ENCODE measurements at regions not wholly inside any gene's neighbourhood (a gene's known extent, or its start where the extent isn't known, plus 50 kb on each side); places are given as distances from the start of the nearest gene placed in this dataset.

DNA sequence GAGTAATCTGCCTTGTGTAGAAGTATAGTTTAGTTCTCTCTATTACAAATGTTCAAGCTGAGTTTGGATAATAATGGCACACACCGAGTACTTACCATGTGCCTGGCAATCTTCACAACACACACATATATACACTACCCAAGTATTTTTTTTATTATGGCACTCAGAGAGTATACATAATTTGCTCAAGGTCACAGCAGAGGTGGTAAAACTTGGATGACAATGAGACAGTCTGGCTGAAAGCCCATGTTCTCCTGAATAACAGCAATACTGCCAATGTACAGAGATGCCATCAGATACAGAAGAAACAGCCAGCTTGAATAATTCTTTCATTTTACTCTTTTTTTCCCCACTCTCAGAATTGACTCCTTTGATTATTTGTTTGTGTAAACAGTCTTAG is 460.0 kb downstream of the CNTN6 start:
- DNase-seq = no peak

DNA sequence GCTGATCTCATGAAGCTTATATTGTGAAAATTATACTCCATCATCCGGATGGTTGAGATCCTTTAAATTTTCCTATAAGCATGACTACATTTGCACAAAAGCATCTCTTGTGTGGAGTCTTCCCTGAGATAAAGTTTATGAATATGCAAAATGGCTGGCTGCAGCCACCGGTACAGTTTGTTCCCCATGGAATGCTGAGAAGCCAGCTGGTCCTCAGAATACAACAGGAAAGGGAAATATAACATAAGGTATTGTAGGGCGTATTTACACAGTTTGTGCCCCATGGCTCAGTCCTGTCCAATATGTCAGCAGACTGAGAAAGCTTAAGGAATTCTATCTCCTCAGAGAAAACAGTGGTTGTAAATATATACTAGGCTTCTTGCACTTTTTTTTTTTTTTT is 468.6 kb downstream of the CNTN6 start:
- no peak for DNase-seq

DNA sequence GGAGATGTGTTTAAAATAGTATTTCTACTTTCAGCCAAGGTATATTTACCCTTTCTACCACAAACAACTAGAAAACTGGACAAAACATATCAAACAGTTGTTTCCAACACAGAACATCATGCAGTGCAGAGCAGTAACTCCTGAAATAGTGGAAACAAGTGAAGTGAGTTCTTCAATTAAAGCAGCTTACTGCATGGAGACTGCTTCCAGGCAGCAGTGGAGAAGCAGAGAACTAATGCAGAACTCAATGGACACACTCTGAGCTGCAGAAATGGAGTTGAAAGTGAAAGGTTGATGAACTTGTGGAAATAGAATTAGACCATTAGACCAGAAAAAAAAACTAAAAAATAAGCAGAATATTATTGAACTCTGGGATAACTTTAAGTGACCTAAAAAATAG is 478.9 kb downstream of the CNTN6 start:
- DNase-seq = no peak

DNA sequence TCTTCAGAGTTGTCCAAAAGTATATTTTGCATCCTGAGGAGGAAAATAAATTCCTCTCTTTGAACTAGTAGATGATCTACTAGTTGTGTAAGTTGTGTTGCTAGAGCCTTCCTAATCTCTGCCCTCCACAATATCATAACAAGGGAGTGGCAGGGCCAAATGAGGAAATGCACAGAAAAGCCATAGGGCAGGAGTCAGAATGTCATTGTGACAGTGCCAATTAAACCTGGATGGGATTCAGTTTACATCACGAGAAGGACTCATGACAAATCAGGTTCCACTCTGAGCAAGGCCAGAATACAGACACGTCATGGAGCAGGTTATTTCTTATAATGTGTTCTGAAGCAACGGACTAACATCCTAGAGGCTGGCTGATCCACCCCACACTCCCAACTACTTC is 483.2 kb downstream of the CNTN6 start:
- DNase-seq = no peak

DNA sequence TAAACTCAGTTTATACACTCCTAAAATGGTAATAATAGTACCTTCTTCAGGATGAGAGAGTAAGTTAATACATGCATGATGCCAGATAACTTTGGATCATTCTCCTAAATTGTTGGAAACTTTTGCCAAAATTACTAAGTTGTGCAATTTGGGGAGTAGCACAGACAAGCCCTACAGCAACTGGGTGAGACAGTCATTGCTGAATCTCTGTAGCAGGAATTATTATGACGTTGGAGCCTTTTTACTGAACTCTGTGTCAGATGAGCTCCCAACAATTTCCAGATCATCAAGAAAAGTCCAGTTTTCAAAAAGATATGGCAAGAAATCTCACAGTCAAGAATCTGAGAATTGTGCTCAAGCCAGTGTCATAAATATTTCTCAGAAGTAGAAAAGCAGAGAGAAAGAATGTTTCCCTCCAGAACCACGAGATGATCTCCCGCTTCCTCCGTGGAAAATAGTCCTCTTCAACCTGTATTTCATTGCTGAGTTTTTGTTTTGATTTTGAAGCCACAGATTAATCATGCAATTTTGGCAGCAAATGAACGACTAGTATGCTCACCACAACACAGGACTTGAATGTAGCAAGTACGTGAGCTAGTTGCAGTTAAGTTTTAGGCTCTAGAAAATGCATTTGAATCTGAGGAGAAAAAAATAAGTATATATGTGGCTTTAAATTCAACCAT is 485.4 kb downstream of the CNTN6 start:
- DNase-seq = no peak

DNA sequence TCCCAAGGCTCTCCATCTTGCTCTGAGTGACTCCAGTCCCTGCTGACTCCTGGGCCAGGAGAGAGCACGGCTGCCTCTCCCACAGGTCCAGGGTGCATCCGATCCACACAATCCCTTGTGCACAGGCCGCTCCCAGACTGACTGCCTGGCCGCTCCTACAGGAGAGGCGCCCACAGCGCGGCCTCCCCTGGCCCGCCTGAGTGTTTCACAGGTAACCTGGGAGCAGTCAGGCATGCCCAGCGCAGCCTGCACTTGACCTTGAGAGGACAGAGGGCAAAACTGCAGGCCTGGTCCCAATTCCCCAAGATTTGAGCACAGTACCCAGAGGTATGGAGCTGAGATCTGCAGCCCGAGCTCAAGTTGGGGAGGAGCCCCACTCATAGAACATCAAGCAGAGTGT is 490.2 kb downstream of the CNTN6 start:
- no peak for DNase-seq

DNA sequence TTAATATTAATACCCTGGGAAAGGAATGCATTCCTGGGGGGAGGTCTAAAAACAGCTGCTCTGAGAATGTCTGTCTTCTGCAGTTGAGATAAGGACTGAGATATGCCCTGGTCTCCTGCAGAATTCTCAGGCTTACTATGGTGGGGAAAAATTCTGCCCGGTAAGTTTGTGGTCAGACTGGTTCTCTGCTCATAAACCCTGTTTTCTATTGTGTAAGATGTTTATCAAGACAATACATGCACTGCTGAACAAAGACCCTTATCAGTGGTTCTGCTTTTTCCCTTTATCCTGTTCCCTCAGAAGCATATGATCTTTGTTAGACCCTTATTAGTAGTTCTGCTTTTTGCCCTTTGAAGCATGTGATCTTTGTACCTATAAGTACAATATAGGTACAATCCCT is 494.6 kb downstream of the CNTN6 start:
- no peak for DNase-seq

DNA sequence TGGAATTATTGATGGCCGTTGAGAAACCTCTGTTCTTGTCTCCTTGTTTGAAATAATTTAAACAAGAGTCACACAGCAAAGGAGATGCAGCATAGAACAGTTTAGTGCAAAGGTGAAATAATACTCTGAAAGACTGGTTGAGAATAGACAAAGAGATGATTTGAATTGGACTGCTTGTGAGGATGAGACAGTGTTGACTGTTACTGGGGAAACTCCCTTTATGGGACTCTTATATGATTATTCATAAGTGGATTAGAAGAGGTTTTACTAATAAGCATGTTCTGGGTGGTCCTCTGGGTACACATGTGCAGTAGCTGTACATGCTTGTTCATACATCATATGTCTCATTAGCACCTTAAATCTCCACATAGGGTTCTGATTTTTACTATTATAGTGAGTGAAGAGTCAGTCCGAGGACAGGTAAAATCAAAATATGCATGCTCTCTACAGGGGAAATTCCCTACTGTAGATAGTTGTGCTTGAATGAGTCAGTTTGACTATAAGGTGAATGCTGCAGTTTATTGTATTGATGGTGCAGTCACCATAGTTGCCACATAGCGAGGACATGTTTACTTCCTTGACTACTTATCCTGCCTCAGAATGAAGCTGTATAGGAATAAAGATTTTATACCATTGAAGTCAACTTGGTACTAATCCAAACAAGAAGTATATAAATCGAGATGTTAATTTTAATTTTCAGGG is 498.7 kb downstream of the CNTN6 start:
- DNase-seq = no peak

DNA sequence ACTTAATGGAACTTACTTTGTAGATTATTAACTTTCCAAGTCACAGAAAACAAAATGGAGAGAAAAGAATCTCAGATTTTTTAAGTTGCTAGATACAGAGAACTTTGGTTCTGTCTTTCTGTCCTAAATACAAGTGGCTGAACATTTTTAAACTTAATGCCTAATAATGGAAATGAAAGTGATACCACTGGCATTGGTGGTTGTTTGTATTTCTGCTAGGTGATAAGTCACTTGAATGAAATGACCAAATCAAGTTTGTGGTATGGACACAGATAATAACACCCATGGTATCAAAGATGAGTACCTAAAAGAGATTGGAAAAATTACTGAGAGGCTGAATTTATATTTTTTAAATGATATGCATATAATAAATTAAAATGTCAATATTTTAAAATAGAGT is 502.1 kb downstream of the CNTN6 start:
- no peak for DNase-seq

DNA sequence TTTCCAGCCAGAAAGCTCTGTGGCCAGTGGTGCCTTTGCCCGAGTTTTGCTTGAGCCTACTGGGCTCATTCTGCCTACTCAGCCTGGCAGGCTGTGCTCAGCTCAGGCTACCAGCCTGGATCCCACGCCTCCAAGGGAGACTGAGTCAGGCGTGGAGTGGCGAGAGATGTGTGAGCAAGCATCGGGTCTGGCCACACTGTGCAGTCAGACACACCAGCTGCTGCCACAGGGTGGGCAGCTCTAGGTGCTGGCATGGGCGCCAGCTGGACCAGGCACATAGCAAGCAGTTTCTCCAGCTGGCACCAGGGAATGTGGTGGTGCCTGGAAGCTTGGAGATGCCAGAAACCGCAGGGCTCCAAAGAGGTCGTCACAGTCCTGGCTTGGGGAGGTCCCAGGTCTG is 498.5 kb upstream of the CNTN4 start:
- DNase-seq = no peak

DNA sequence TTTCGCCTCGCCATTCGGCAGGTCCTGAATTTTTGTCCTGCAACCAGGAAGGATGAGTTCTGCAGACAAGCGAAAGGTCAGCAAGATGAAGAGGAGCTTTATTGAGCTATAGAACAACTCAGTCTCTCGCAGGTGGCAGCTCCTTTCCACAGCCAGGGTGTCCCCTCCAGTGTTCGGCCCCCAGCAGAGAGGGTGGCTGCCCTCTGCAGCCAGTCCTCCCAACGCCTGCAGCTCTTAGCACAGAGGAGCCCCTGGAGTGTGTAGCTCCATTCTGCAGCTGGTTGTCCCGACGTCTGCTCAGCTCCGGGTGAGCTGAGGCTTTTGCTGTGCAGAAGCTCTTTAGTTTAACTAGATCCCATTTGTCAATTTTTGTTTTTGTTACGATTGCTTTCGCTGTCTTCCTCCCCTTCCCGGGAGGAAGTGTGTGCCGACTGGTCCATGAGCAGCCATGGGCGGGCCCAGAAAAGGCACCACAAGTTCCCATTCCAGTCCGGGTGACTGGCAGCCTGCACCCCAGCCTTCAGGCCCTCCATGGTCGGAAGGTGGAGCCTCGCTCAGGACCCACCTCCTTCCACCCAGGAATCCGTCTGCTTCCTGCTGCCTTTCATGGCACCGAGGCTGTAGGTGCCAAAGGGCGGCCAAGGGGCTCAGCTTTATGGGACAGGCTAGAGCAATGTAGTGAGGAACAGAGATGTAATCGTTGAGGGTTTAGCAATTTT is 497.8 kb upstream of the CNTN4 start:
- no peak for DNase-seq

DNA sequence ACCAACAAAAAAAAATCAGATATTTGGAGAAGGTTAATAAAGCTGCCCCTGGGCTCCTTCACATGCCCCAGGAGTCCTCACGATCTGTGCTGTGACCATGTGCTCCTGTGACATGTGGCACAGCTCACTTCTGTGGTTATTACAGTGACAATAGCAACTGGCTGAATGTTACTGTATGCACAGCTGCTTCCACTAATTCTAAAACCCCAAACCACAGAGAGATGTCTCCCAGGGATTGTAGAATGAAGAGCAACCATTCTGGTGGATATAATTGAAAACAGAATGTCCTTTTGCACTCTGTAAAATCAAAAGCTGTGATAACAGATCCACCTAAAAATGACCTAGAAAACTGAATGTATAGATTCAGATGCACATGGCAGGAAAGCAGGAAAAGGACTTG is 489.2 kb upstream of the CNTN4 start:
- no peak for DNase-seq

DNA sequence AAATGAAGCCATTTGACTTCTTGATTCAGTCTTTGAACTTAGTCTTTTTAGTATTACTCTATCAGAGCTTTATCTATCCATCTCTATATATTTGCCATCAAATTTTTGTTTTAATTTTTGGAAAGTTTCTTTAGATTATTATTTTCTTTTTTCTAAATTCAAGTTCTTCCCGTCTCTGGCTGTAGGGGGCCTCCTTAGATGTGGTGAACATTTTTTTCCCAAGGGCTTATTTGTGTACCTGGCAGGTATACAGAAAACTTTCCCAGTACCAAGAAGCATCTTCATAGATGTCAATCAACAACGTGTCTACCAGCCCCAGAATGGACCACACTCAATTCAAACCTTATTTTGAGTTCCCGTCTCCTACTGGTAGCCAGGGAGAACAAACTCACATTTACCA is 486.8 kb upstream of the CNTN4 start:
- no peak for DNase-seq

DNA sequence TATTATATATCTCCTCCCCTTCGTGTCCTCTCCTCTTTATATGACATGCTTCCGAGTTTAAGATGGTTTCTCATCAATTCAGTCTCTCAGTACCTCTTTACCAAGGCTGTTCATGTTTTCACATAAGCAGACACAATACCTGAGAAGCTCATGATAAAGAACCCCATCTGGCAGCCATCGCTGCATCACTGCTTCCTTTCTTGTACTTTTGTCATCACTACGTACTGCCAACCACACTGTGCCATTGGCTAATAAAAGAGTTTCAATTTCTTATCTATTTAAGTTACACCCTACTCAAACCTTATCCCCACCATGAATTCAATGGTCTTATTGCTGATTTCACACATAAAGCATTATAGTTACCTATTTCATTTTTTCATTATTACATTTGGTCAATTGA is 484.7 kb upstream of the CNTN4 start:
- DNase-seq = no peak

DNA sequence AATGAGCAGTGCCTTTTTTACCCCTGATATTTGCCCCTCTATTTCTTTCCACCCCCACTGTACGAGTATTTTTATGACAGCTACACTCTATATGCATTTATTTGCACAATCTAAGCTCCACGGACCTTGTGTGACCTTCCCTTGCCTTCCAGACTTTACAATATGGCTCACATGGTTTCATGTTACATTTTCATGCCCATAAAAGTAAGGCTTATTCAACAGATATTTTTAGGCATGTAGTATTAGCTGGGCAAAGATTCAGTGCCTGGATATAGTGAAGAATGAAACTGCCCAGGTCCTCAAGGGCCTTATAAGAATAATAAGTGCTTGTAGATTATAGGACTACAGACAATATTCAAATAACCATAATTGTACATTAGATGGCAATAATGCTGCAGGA is 481.9 kb upstream of the CNTN4 start:
- DNase-seq = no peak

DNA sequence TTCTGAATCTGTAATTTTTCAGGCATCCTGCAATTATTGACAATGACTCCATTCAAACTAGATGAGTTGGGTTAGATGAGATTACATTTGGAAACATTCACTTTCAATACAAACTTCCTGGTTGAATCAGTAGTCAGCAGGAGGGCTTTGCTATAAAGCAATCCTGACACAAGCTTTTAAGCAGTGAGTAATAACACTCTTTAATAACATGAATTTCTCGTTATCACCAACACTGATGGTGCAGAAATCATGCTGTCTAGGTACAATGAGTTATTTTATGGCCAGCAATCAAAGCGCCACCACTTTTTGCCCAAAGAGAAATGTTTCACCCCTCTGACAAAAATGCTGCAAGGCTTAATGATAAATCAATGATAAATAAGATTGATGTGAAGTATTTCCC is 474.8 kb upstream of the CNTN4 start:
- DNase-seq = no peak

DNA sequence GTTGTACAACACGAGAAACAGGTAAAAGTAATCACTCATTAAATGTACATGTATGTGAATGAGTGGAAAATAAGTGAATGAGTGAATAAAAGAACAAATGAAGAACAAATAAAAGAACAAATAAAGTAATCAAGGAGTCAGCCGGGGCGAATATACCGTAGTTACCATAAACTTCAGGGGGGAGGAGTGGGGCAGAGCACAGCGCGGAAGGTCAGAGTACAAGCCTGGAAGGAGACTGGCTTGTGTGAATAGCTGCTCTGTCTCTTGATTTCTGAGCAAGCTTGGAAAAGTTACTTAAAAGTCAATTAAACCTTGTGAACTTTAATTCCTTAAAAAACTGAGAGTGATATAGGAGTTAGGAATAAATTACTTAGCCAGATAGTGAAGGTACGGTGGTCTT is 466.5 kb upstream of the CNTN4 start:
- DNase-seq = no peak

DNA sequence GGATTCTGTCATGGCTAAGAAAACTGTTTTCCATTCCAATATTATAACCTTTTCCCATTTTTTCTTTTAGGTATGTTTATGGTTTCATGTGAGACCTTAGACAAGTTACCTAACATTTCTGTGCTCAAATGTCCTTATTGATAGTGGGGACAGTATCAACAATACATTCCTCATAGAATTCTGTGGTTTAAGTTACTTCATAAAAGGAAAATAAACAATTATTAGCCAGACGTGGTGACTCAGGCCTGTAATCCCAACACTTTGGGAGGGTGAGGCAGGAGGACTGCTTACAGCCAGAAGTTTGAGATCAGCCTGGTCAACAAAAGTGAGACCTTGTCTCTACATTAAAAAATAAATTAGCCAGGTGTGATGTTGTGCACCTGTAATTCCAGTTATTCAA is 436.8 kb upstream of the CNTN4 start:
- DNase-seq = no peak

DNA sequence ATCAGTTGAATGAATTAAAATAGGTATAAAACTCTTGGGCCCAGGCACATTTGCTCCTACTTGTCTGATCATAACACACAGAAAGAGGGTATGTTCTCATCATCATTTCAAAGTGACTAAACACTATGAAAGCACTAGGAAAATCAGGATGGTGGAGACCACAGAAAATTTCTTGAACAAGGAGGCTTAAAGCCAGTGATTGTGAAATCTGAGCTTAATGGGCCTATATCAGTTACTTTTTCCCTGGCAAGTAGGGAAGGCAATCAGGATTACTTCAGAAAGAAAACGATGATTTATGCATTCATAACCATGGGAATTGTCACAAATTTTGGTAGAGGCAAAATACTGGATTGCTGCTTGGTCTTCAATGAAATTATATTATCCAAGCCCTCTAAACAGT is 434.4 kb upstream of the CNTN4 start:
- DNase-seq = no peak

DNA sequence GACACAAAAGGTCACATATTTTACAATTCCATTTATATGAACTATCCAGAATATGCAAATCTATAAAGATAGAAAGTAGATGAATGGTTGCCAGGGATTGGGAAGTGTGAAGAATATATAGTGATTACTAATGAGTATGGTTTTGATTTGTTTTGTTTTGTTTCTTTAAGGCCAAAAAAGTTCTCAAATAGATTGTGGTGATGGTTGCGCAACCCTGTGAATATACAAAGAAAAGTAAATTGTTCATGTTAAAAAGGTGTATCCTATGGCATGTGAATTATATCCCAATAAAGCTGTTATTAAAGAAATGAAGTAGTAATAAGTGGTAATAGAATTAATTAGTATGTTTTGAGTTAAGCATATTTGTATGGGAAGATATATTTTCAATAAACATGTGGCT is 431.8 kb upstream of the CNTN4 start:
- DNase-seq = no peak

DNA sequence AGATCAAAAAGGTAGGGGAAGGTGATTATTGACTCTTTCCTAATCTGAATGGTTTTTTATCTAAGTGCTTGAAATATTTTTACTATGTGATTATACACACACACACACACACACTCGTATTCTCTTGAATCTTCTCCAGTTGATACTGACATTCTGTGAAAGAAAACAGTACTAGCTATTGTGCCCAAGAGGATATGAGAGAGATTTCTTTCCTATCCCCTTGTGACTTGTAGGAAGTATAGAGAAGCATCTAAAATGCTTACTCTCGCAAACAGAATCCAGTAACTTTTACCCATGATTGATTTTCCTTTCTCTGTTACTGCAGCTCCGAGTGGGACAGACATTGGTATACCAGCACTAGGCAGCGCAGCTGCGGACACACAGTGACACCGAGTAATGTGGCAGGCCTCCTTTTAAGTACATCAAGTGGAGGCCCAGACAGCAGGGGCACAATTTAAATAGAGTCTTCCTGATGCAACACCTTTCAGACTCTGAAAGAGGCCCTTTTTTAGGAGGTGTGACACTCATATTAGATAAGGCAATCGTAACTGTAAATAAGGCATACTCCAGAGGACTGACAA is 421.0 kb upstream of the CNTN4 start:
- DNase-seq = no peak

DNA sequence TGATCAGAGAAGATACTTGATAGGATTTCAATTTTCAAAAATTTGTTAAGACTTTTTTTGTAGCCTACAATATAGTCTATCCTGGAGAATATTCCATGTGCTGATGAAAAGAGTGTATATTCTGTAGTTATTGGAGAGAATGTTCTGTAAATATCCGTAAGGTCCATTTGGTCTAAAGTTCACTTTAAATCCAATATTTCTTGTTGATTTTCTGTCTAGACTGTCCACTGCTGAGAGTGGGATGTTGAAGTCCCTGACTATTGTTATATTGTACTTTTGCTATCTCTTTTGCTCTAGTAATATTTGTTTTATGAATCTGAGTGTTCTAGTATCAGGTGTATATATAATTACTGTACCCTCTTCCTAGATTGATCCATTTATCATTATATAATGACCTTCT is 406.2 kb upstream of the CNTN4 start:
- no peak for DNase-seq

DNA sequence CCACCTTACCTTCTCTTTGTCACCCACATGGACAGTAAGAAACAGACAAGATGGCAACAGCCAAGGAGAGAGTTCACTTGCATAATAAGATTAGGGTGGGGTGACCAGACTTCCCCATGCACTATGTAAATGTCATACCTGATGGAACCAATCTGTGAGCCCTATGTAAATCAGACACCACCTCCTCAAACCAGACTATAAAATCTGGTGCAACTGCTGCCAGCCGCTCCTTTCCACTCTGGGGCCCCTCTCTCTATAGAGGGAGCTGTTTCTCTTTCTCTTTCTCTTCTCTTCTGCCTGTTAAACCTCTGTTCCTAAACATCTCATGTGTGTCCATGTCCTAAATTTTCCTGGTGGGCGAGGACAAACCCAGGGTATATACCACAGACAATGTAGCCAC is 405.5 kb upstream of the CNTN4 start:
- DNase-seq = no peak

DNA sequence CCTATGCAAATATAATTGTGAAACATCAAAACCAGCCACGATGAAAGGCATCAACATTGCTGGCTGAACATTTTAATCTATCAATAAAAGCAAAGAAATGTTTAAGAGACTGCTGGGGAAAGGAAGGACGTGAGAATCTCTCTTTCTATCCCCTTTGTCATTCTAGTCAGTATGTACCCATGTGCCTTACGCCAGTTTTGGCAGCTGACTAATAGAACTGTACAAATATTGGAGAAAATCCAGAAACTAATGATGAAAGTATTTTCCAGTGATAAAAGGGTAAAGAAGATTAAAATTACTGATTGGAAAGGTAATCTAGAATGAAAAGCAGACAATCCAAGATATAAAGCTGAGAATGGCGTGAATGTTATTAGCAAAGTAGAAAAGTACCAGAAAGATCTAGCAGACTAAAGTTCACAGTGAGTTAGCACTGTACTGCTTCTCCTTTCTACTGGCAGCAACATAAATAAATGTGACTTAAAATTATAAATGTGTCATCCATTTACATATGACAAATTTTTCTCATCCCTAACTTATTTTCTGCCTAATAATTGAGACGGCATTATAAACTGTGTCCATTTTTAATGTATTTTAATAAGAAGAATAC is 401.9 kb upstream of the CNTN4 start:
- peak; percentile 1 for DNase-seq

Data from NCI-H1105 treated with DMSO at 0.1 percent for 48 hours (cell line).